Left ventricle myocardium superior (tissue), 1 donor: ENCODE measurements at regions not wholly inside any gene's neighbourhood (a gene's known extent, or its start where the extent isn't known, plus 50 kb on each side); places are given as distances from the start of the nearest gene placed in this dataset.

ENCODE experiments used
- ATAC-seq: fragments of 200-7000 bp; cut with Tn5 transposase; one replicate; pipeline ENCODE4 v1.9.1; 2020; ENCODE audit warnings: mild to moderate bottlenecking, moderate library complexity
- DNase-seq: peaks from one replicate; pipeline ENCODE4 v3.0.0-alpha.2; 2020
- intact Hi-C: fragments of 100-400 bp; cut with micrococcal nuclease; formaldehyde crosslinking; loops from one replicate; pipeline ENCODE4 v1.11.0; 2022
- donor health status: DM: no; HTN: yes; CAD: no; lungs with severe emphysema.

DNA sequence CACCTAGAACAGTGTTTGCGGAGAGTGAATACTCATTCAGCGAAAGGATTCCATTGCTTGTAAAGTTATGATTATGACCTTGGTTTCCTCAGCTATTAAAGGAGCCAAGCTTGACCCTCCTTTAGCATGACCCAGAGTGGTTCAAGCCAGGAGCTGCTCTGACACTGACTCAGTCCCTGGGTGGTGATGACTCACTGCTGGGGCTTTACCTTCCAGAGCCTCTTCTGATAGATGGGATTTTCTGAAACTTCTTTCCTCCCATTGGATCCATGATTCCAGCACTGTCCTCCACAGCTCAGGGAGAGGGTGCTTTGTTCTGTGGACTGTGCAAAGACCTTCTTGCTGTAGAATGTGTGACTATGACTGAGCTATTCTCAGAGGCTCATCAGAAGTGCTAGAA lies 77.4 kb downstream of the S1PR1 start:
- ATAC-seq = no peak
- intact Hi-C loops = no loop called here
- DNase-seq = no peak

- ATAC-seq (no peak), DNase-seq (no peak)
- intact Hi-C loops = no loop called here
Measured at GRCh38 chr1:101316256-101316655, 79.4 kb downstream of the S1PR1 start.

DNA sequence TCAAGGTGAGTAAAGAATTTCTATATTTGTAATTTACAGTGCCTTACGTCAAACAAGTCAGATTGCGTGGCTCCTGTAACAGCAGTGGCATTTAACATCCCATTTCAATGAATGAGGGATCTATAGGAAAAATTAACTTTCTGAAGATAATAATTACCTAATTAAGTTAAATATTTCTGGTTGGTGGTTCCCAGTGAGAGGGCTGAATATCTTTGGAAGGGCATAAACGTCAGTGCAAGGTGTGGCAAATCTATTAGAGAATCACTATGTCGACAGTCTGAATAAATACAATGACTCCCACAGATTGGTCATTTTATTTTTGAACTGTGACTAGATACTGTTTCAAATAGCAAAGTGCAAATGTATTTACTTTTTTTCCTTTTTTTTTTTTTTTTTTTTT lies 80.0 kb downstream of the S1PR1 start:
- ATAC-seq (no peak), DNase-seq (no peak)
- intact Hi-C loops = no loop called here

GRCh38 chr1:101317590-101317989 lies 80.8 kb downstream of the S1PR1 start:
- ATAC-seq (no peak), DNase-seq (no peak)
- intact Hi-C loops = no loop called here

DNA sequence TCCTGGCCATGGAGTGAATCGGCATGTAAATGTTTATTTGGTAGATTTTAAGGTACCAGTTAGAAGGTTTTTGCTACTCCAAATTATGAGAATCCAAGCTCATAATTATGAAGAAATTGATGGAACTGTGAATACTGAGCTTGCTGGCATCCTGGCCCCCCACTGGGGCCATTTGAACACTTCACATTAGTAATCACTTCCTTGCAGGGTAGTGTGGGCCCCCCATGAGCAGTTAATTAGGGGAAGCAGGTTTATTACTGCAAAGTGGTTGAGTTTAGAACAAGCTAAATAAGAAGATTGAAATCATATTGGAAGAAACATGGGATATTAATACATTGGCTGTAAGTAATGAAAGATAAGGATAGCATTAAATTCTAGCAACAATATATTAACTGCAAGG lies 86.7 kb downstream of the S1PR1 start:
- no peak for ATAC-seq
- intact Hi-C loops = no loop called here
- no peak for DNase-seq

- intact Hi-C loops = no loop called here
- ATAC-seq (no peak), DNase-seq (no peak)
Measured at GRCh38 chr1:101325144-101325543, 88.3 kb downstream of the S1PR1 start.

DNA sequence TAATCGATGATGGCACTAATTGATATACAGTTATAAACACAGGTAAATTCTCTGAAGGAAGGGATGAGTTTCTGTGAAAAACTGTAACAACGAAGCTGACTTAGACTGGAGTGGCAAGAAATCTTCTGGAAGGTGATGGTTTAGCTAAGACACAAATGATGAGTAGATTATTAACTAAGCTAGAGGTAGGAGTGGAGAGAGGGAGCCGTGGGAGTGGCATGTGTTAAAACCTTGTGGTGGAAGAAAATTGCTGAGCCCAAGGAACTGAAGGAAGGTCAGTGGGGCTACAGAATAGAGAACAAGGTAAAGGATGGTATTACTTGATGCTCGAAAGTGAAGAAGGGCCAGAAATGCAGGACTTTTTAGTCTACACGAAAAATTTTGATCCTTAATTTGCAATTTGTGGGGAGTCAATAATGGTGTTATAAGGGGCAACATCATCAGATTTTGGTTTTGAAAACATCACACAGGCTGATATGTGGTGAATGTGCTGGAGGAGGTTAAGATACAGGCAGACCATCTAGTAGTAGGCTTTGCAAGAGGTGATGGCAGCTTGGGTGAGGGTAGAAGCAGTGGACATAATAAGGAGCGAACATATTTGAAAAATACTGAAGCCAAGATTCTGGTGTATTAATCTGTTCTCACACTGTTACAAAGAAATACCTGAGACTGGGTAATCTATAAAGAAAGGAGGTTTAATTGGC lies 93.8 kb downstream of the S1PR1 start:
- DNase-seq (no peak), ATAC-seq (no peak)
- intact Hi-C loops = no loop called here

GRCh38 chr1:101331794-101332193 lies 95.0 kb downstream of the S1PR1 start:
- ATAC-seq = no peak
- no peak for DNase-seq
- intact Hi-C loops = no loop called here

GRCh38 chr1:101332633-101333032 lies 95.8 kb downstream of the S1PR1 start:
- intact Hi-C loops = no loop called here
- no peak for DNase-seq
- no peak for ATAC-seq

GRCh38 chr1:101333186-101333585 lies 96.4 kb downstream of the S1PR1 start:
- intact Hi-C loops = no loop called here
- DNase-seq (no peak), ATAC-seq (no peak)

DNA sequence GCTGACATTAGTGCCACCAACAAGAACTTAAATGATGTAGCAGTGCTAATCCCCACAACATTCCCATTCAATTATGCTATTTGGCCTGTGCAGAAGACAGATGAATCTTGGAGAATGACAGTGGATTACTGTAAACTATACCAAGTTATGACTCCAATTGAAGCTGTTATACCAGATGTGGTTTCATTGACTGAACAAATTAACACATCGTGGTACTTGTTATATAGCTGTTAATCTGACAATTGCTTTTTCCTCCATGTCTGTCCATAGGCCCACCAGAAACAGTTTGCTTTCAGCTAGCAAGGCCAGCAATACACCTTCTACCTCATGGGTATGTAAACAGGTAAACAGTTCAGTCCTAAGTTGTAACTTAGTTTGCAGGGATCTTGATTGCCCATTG lies 101.1 kb downstream of the S1PR1 start:
- no peak for ATAC-seq
- DNase-seq = no peak
- intact Hi-C loops = no loop called here

DNA sequence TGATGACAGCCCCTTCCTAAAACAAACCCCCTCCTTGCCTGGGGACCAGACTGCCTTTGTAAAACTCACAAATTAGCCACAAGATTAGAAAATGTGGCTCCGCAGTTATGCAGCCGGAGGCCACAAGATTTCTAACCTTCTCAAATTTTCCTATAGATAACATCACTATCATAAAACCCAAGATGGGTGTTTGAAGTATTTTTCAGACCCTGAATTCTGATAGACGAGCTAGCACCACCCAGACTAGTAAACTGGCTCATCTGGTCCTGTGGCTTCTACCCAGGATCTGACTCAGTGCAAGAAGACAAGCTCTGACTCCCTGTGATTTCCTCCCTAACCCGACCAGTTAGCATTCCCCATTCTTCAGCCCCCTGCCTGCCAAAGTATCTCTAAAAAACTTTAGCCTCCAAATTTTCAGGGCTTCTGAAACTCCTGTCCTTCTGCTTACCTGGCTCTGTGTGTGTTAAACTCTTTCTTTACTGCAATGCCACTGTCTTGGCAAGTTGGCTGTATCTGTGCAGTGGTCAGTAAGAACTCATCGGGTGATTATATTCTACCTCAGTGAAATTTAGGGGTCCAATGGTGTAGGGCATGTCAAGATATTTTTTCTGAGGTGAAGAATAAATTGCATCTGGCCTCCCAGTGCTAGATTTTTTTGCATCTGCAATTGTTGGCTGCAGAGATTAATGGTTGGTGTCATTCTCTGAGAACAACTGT lies 102.1 kb downstream of the S1PR1 start:
- intact Hi-C loops = no loop called here
- DNase-seq = no peak
- no peak for ATAC-seq

GRCh38 chr1:101344745-101345144 lies 107.9 kb downstream of the S1PR1 start:
- intact Hi-C loops = no loop called here
- ATAC-seq (no peak), DNase-seq (no peak)

DNA sequence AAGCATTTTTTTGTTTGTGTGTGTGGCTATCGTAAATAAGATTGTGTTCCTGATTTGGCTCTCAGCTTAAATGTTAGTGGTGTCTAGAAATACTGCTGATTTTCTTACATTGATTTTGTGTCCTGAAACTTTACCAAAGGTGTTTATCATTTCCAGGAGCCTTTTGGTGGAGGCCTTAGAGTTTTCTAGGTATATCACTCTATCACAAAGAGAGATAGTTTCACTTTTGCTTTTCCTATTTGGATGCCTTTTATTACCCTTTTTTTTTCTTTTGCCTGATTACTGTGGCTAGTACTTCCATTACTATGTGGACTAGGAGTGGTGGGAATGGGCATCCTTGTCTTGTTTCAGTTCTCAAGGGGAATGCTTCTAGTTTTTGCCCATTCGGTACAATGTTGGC lies 109.6 kb downstream of the S1PR1 start:
- intact Hi-C loops = no loop called here
- ATAC-seq (no peak), DNase-seq (no peak)

- intact Hi-C loops = no loop called here
- ATAC-seq = no peak
- DNase-seq = no peak
Measured at GRCh38 chr1:101356013-101356412, 119.2 kb downstream of the S1PR1 start.

GRCh38 chr1:101356604-101357443 lies 120.0 kb downstream of the S1PR1 start:
- DNase-seq (no peak), ATAC-seq (no peak)
- intact Hi-C loops = no loop called here

DNA sequence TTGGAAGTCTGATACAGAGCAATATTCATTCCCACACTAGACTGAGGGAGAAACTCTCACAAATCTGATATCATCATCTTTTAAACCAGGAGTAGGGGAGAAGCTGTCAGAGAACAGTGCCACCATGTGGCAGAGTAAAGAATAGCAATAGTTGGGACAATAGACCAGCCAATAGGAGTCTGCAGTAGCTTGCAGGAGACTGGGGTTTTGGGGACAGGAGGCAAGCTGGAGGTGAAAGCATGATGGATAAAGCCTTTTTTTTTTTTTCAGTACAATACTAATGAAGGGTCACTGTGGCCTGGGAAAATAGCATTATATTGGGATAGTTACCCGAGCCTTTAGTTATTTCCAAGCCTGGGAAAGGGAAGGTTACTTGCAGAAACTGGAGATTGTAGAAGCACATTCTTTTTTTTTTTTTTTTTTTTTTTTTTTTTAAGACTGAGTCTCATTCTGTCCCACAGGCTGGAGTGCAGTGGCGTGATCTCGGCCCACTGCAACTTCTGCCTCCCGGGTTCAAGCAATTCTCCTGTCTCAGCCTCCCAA lies 120.7 kb downstream of the S1PR1 start:
- DNase-seq (no peak), ATAC-seq (peak; percentile 82)
- intact Hi-C loops = no loop called here

DNA sequence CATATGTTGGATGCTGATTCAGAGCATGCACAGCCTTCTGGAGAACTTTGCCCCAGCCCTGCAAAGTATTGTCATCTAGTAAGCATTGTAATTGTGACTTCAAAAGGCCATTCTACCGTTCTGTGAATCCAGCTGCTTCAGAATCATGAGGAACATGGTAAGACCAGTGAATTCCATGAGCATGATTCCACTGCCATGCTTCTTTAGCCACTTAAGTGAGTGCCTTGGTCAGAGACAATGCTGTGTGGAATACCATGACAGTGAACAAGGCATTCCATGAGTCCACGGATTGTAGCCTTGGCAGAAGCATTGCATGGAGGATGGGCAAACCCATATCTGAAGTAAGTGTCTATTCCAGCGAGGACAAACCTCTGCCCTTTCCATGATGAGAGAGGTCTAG lies 123.7 kb downstream of the S1PR1 start:
- intact Hi-C loops = no loop called here
- DNase-seq = no peak
- ATAC-seq = no peak

DNA sequence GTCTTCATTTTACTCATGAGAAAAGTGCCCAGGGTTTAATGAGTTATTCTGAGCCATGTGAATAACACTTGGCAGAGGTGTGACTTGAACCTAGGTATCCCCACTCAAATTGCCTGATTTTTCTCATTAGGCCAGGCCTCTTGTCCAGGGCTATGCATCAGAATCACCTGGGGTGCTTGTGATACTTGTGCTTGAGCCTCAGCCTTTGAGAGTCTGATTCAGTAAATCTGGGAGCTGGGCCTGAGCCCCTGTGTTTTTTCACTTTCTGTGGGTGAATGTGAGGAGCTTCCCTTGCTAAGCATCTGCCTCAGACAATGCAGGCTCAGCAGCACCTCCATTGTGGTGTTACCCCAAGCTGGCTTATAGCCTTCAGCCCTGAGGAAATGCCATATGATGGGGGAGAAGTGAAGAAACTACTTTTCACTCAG lies 127.1 kb downstream of the S1PR1 start:
- no peak for ATAC-seq
- DNase-seq = no peak
- intact Hi-C loops = no loop called here
